SK-N-DZ (cell line): ENCODE measurements at regions not wholly inside any gene's neighbourhood (a gene's known extent, or its start where the extent isn't known, plus 50 kb on each side); places are given as distances from the start of the nearest gene placed in this dataset.
A peak's percentile ranks its signal among the peaks of the same experiment; 100 is the strongest.
"Not testable (repeated sequence)": the region's sequence is repeated elsewhere in the genome, so short reads cannot be mapped to it uniquely, and the experiment has no call there.

Experiments
- DNase-seq: peaks from one replicate; pipeline ENCODE4 v3.0.0-alpha.2; 2015; ENCODE audit warnings: low spot score

GRCh38 chr1:177427811-177428210 lies 257.1 kb downstream of the BRINP2 start:
- no peak for DNase-seq

- DNase-seq: no peak
These were observed 255.7 kb downstream of the BRINP2 start for GRCh38 chr1:177426497-177426896.

GRCh38 chr1:177425199-177425598 lies 254.4 kb downstream of the BRINP2 start:
- no peak for DNase-seq

GRCh38 chr1:177424744-177425143 lies 254.0 kb downstream of the BRINP2 start:
- DNase-seq: no peak

- DNase-seq: no peak
These were observed 252.3 kb downstream of the BRINP2 start for GRCh38 chr1:177423090-177423489.

- no peak for DNase-seq
These were observed 243.3 kb downstream of the BRINP2 start for GRCh38 chr1:177413982-177414596.

- DNase-seq: no peak
These were observed 240.6 kb downstream of the BRINP2 start for GRCh38 chr1:177411381-177411780.

GRCh38 chr1:177410179-177410766 lies 239.5 kb downstream of the BRINP2 start:
- DNase-seq: no peak

- not testable (repeated sequence) for DNase-seq
These were observed 235.6 kb downstream of the BRINP2 start for GRCh38 chr1:177406323-177406722.

- no peak for DNase-seq
These were observed 221.6 kb downstream of the BRINP2 start for GRCh38 chr1:177392336-177392735.

GRCh38 chr1:177385760-177386698 lies 215.3 kb downstream of the BRINP2 start:
- no peak for DNase-seq

GRCh38 chr1:177384461-177384860 lies 213.7 kb downstream of the BRINP2 start:
- DNase-seq: no peak

GRCh38 chr1:177383715-177384114 lies 213.0 kb downstream of the BRINP2 start:
- DNase-seq: no peak

- no peak for DNase-seq
These were observed 207.1 kb downstream of the BRINP2 start for GRCh38 chr1:177377866-177378265.

- no peak for DNase-seq
These were observed 197.5 kb downstream of the BRINP2 start for GRCh38 chr1:177368255-177368654.

GRCh38 chr1:177366091-177366490 lies 195.3 kb downstream of the BRINP2 start:
- DNase-seq: no peak

GRCh38 chr1:177360791-177361190 lies 190.0 kb downstream of the BRINP2 start:
- no peak for DNase-seq

GRCh38 chr1:177356674-177357435 lies 186.1 kb downstream of the BRINP2 start:
- no peak for DNase-seq

GRCh38 chr1:177355575-177355974 lies 184.8 kb downstream of the BRINP2 start:
- peak; percentile 16 for DNase-seq

- DNase-seq: no peak
These were observed 183.5 kb downstream of the BRINP2 start for GRCh38 chr1:177354247-177354646.

GRCh38 chr1:177351361-177352108 lies 180.8 kb downstream of the BRINP2 start:
- DNase-seq: no peak
